Nephron progenitor cell (in vitro differentiated cells): ENCODE measurements at regions not wholly inside any gene's neighbourhood (a gene's known extent, or its start where the extent isn't known, plus 50 kb on each side); places are given as distances from the start of the nearest gene placed in this dataset.

ENCODE experiments used
- DNase-seq: peaks from one replicate; pipeline ENCODE4 v3.0.0; 2021
- H3K27ac Mint-ChIP-seq: 2 replicates; pipeline ENCODE4 v1.8.0; 2021; ENCODE audit warnings: mild to moderate bottlenecking, moderate library complexity, mixed read lengths
- H3K27me3 Mint-ChIP-seq: 2 replicates; pipeline ENCODE4 v1.8.0; 2021; ENCODE audit warnings: mild to moderate bottlenecking, low read depth, mixed read lengths; ENCODE audit not compliant: poor library complexity
- H3K36me3 Mint-ChIP-seq: 2 replicates; pipeline ENCODE4 v1.8.0; 2021; ENCODE audit warnings: low read depth, mixed read lengths
- H3K4me1 Mint-ChIP-seq: 2 replicates; pipeline ENCODE4 v1.8.0; 2021; ENCODE audit warnings: mixed read lengths
- H3K4me3 Mint-ChIP-seq: 2 replicates; pipeline ENCODE4 v1.8.0; 2021; ENCODE audit warnings: mild to moderate bottlenecking, moderate library complexity, mixed read lengths
- H3K9me3 Mint-ChIP-seq: 2 replicates; pipeline ENCODE4 v1.8.0; 2021; ENCODE audit warnings: mild to moderate bottlenecking, moderate library complexity, mixed read lengths
- CTCF ChIP-seq: fragments of 200-600 bp; sonication (generic); IDR thresholded peaks from 2 replicates; pipeline ENCODE4 v1.5.0; 2021; ENCODE audit warnings: antibody characterized with exemption

GRCh38 chr10:132136689-132137088 lies 50.1 kb upstream of the DPYSL4 start:
- Mint-ChIP-seq H3K27me3 (peaks cover 3% of the 10 kb centered on the region), H3K4me3 (no peak overlapping the region), H3K9me3 (no peaks in the 10 kb centered on the region), H3K36me3 (no peaks in the 10 kb centered on the region), H3K4me1 (peaks cover 5% of the 10 kb centered on the region), H3K27ac (no peak overlapping the region)
- TF ChIP-seq CTCF, result no peak
- DNase-seq, result no peak
